AG04449 (cell line): ENCODE measurements at regions not wholly inside any gene's neighbourhood (a gene's known extent, or its start where the extent isn't known, plus 50 kb on each side); places are given as distances from the start of the nearest gene placed in this dataset.

Source experiments
- CTCF ChIA-PET: fragments of 350-600 bp; formaldehyde crosslinking; extraction: SDS; loops from one replicate; lab custom pipeline; 2021; ENCODE audit warnings: antibody characterized with exemption; lab: Yijun Ruan, JAX
- POLR2A ChIA-PET: fragments of 400-600, 350-600 bp; formaldehyde crosslinking; extraction: SDS; loops from one replicate; lab custom pipeline; 2020; ENCODE audit warnings: antibody characterized with exemption, inconsistent platforms; lab: Yijun Ruan, JAX
- DNase-seq: peaks from one replicate; pipeline ENCODE4 v3.0.0-alpha.2; 2010; ENCODE audit warnings: low read depth, low spot score
- H3K4me3 ChIP-seq: 2 replicates; pipeline ENCODE4 v1.5.1; 2011; ENCODE audit warnings: low read depth, mild to moderate bottlenecking, control low read depth, low read length
- TF ChIP-seq, protein P1 (sequence below): IDR thresholded peaks from one replicate; pipeline ENCODE4 v1.5.1; 2011; ENCODE audit warnings: mild to moderate bottlenecking, moderate library complexity, low read length, control low read depth, inconsistent platforms; ENCODE audit not compliant: insufficient read depth; ENCODE audit errors: missing control alignments

DNA sequence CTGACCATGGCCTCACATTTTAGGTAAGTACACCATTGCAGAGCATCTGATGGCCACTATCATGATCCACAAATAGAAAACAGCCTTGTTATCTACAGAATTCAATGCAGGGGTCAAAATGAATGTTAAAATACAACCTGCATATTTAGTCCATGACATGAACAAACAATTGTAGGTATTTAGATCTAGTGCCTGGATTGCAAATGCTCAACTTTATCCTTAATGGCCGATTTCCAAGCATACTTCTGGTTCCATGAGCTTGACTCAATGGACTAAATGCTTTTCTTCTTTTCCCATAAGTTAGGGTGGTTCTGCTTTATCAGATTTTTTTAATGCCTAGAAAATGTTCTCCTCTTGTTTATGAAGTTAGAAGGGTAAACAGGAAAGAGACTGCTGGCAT lies 139.2 kb upstream of the TTC29 start:
- ChIA-PET POLR2A (no interaction called here), CTCF (interaction anchor here (1.1 to 3.4 kb wide), 2 partner anchors 12 to 66 kb away, joined by 3 to 18 read pairs; no protein-coding TSS in a partner anchor)
- H3K4me3 ChIP-seq, result no peak overlapping the region
- no peak for DNase-seq
- TF ChIP-seq, protein P1, sequence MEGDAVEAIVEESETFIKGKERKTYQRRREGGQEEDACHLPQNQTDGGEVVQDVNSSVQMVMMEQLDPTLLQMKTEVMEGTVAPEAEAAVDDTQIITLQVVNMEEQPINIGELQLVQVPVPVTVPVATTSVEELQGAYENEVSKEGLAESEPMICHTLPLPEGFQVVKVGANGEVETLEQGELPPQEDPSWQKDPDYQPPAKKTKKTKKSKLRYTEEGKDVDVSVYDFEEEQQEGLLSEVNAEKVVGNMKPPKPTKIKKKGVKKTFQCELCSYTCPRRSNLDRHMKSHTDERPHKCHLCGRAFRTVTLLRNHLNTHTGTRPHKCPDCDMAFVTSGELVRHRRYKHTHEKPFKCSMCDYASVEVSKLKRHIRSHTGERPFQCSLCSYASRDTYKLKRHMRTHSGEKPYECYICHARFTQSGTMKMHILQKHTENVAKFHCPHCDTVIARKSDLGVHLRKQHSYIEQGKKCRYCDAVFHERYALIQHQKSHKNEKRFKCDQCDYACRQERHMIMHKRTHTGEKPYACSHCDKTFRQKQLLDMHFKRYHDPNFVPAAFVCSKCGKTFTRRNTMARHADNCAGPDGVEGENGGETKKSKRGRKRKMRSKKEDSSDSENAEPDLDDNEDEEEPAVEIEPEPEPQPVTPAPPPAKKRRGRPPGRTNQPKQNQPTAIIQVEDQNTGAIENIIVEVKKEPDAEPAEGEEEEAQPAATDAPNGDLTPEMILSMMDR, result no peak

DNA sequence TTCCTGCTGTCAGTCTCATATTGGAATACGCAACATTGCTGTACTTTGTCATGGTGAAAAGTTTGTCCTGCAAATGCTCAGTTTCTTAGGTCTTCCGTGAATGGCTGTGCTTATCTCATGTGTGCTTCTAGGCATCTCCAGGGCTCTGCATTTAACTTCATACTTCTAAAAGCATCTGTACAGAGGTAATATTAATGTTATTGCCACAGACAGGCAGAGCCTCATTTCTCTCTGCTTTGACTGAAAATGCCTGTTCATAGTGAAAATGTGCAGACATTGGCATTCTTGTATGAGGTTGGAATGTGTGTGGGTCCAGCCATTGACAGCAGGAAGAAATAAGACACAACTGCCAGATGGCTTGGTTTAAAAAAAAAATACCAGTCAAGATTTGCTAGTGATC lies 140.1 kb upstream of the TTC29 start:
- no peak for DNase-seq
- no peak overlapping the region for H3K4me3 ChIP-seq
- ChIA-PET POLR2A (no interaction called here), CTCF (interaction anchor here (3.4 kb wide), 1 partner anchor 11 kb away, joined by 18 read pairs; no protein-coding TSS in a partner anchor)
- TF ChIP-seq, protein P1, result no peak

DNA sequence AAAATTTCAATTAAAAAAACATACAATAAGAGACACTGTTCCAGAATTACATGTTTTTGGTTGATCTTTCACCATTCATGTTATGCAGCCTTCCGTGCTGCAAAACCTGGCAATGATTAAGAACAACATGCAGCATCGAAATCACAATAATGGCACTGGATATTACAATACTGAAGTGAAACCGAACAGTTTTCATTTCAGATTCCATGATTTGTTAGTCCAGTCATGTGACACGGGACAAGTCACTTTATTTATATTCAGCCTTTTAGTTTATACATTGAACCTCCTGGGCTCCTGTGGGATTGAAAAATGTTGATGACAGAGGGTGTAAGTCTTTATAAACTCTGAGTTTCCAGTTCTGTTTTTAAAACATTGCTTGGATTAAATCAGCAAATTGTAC lies 142.5 kb upstream of the TTC29 start:
- no peak for DNase-seq
- POLR2A ChIA-PET, result interaction anchor here (1.5 kb wide), 1 partner anchor 27 kb away, joined by 3 read pairs; no protein-coding TSS in a partner anchor
- CTCF ChIA-PET, result interaction anchor here (1.1 to 5.7 kb wide), 4 partner anchors 9 to 71 kb away, joined by 3 to 36 read pairs (median 6); no protein-coding TSS in a partner anchor
- TF ChIP-seq, protein P1, result no peak
- peak overlapping the region; percentile 15; the same call in 1 of the 2 replicates for H3K4me3 ChIP-seq

DNA sequence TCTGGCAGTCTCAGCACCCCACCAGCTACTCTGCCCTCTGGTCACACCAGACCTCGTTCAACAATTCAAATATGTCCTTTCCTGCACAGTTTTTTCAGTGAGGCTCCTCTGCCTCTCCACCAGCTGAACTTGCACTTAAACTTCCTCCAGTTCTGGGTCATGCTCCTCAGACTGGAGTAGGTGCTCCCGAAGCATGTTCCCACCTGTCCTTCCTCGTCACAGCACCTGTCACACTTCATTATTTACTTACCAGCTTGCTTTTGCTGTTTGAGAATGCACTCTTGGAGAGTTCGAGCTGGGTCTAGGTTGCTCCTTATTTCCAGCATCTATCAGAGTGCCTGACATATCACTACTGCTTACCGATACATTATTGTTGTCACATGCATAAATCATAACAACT lies 144.8 kb upstream of the TTC29 start:
- no peak for DNase-seq
- no peak overlapping the region for H3K4me3 ChIP-seq
- ChIA-PET CTCF (interaction anchor here (1.1 to 5.7 kb wide), 4 partner anchors 8 to 499 kb away, joined by 3 to 36 read pairs (median 5); no protein-coding TSS in a partner anchor), POLR2A (no interaction called here)
- TF ChIP-seq, protein P1, result no peak

DNA sequence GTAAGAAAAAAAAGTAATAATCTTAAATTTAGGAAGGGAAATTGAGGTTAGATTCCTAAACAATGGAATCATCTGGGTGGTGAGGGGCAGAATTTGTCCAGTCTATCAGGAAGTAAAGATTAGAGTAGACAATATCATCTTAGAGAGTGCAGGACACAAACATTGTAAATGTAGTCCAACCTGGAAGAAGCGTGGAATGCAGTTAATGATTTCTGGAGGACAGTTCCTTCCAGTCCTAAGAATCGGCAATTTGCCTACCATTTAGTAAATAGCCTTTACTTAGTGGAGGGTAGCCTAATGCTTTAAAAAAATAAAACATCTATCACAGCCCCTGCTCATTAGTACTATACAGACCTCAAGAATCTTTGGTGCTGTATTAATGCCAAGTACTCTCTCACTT lies 147.5 kb upstream of the TTC29 start:
- TF ChIP-seq, protein P1, result no peak
- POLR2A ChIA-PET, result no interaction called here
- CTCF ChIA-PET, result no interaction called here
- H3K4me3 ChIP-seq, result no peak overlapping the region
- DNase-seq, result no peak

DNA sequence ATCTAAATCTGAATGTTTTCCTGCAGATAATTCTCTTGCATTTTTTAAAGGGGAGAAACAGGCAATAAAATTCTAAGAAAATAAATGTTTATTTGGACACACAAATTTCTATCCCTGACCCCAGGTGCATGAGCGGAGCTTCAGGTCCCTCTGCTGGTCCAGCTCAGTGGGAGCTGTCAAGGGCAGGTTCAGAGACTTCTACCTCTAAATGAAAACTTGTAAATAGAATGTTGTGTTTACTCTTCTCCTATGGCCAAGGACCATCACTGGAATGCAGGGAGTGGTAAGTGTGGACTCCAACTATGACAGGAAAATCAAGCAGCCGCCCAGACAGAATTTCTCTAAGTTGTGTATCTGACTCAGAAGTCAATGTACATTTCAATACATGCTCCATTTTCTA lies 148.6 kb upstream of the TTC29 start:
- CTCF ChIA-PET, result interaction anchor here (0.8 to 1.8 kb wide), 7 partner anchors 9 to 495 kb away, joined by 3 to 24 read pairs (median 4); no protein-coding TSS in a partner anchor
- POLR2A ChIA-PET, result no interaction called here

More for the DNA sequence above, 148.6 kb upstream of the TTC29 start:
- TF ChIP-seq, protein P1, result no peak
- H3K4me3 ChIP-seq, result no peak overlapping the region
- DNase-seq, result no peak
